PC-9 (cell line): ENCODE measurements at regions not wholly inside any gene's neighbourhood (a gene's known extent, or its start where the extent isn't known, plus 50 kb on each side); places are given as distances from the start of the nearest gene placed in this dataset.

Experiments
- CTCF ChIP-seq: fragments of 200-600 bp; sonication (generic); conservative IDR thresholded peaks from 2 replicates; pipeline ENCODE4 v1.6.1; 2017; ENCODE audit warnings: mixed run types, antibody characterized with exemption, mild to moderate bottlenecking, moderate library complexity
- EZH2 ChIP-seq: fragments of 200-600 bp; sonication (generic); IDR thresholded peaks from 2 replicates; pipeline ENCODE4 v1.8.0; 2017; ENCODE audit warnings: antibody characterized with exemption, low read depth

GRCh38 chr20:60228255-60228654 is 270.0 kb downstream of the CDH26 start:
- no peak for TF ChIP-seq CTCF
- TF ChIP-seq EZH2 = no peak
